Endometrium (tissue), 2 donors: ENCODE measurements at regions not wholly inside any gene's neighbourhood (a gene's known extent, or its start where the extent isn't known, plus 50 kb on each side); places are given as distances from the start of the nearest gene placed in this dataset.
"Not testable (repeated sequence)": the region's sequence is repeated elsewhere in the genome, so short reads cannot be mapped to it uniquely, and the experiment has no call there.

Experiments used
- FAIRE-seq: peaks from 2 replicates; lab custom pipeline; 2012; peaks lifted over from hg19 to GRCh38; lab: Jason Lieb, UNC
- donor health status: control.
- donor health status: control.

GRCh38 chr5:110248921-110249320, 477.6 kb downstream of the TMEM232 start:
- FAIRE-seq = no peak

- no peak for FAIRE-seq
Measured at GRCh38 chr5:110250355-110250754, 476.1 kb downstream of the TMEM232 start.

GRCh38 chr5:110250755-110251154, 475.7 kb downstream of the TMEM232 start:
- FAIRE-seq = no peak

GRCh38 chr5:110251366-110251765, 475.1 kb downstream of the TMEM232 start:
- FAIRE-seq = no peak

GRCh38 chr5:110255194-110255593, 471.3 kb downstream of the TMEM232 start:
- no peak for FAIRE-seq

GRCh38 chr5:110256298-110256697, 470.2 kb downstream of the TMEM232 start:
- no peak for FAIRE-seq

GRCh38 chr5:110257971-110258370, 468.5 kb downstream of the TMEM232 start:
- no peak for FAIRE-seq

- no peak for FAIRE-seq
Measured at GRCh38 chr5:110258460-110259216, 467.8 kb downstream of the TMEM232 start.

- FAIRE-seq = peak; percentile 86
Measured at GRCh38 chr5:110262749-110263148, 463.7 kb downstream of the TMEM232 start.

- FAIRE-seq = peak; percentile 88
Measured at GRCh38 chr5:110264661-110265060, 461.8 kb downstream of the TMEM232 start.

- FAIRE-seq = no peak
Measured at GRCh38 chr5:110265162-110265561, 461.3 kb downstream of the TMEM232 start.

- FAIRE-seq = no peak
Measured at GRCh38 chr5:110267714-110268113, 458.8 kb downstream of the TMEM232 start.

GRCh38 chr5:110268283-110268682, 458.2 kb downstream of the TMEM232 start:
- no peak for FAIRE-seq

GRCh38 chr5:110268985-110269384, 457.5 kb downstream of the TMEM232 start:
- FAIRE-seq = no peak

- FAIRE-seq = no peak
Measured at GRCh38 chr5:110269478-110270142, 456.9 kb downstream of the TMEM232 start.

- no peak for FAIRE-seq
Measured at GRCh38 chr5:110275878-110276277, 450.6 kb downstream of the TMEM232 start.

- FAIRE-seq = not testable (repeated sequence)
Measured at GRCh38 chr5:110278449-110278848, 448.0 kb downstream of the TMEM232 start.

- not testable (repeated sequence) for FAIRE-seq
Measured at GRCh38 chr5:110284121-110284520, 442.4 kb downstream of the TMEM232 start.

- FAIRE-seq = no peak
Measured at GRCh38 chr5:110288766-110289511, 437.5 kb downstream of the TMEM232 start.

GRCh38 chr5:110289512-110289810, 437.0 kb downstream of the TMEM232 start:
- no peak for FAIRE-seq

- no peak for FAIRE-seq
Measured at GRCh38 chr5:110290542-110290941, 435.9 kb downstream of the TMEM232 start.

- FAIRE-seq = no peak
Measured at GRCh38 chr5:110294281-110294680, 432.2 kb downstream of the TMEM232 start.

- FAIRE-seq = no peak
Measured at GRCh38 chr5:110297152-110297670, 429.3 kb downstream of the TMEM232 start.
